ENCODE measurements at regions not wholly inside any gene's neighbourhood (a gene's known extent, or its start where the extent isn't known, plus 50 kb on each side); places are given as distances from the start of the nearest gene placed in this dataset.
"Not testable (repeated sequence)": the region's sequence is repeated elsewhere in the genome, so short reads cannot be mapped to it uniquely, and the experiment has no call there.

DNA sequence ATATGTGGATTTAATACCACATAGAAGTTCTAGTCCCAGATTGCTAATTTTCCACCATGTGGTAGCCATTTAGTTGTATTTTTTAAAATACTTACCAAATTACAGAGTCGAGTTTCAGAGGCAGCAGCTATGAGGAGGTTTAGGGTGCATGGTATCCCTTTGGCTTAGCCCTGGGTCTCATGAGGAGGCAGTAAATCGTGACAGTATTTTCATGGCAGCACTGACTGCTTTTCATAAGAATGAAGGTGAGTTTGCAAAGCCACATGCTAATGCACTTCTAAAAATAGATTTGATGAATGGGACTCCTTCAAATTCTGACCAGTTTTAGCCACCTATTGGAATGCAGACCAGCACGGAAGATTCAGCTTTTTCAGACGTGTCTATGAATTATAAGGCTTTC is 114.0 kb upstream of the FRG1 start:
- DNase-seq (ENCODE audit: low spot score in 2 of 2), result no peak
- no peaks in the 10 kb centered on the region for H3K9me3 ChIP-seq
- no peak overlapping the region for H3K4me3 ChIP-seq
- in situ Hi-C loops (cut with MboI; ENCODE audit: low sequenced_read_pairs), result no loop called here
- H3K27me3 ChIP-seq (ENCODE audit: low read depth), result no peaks in the 10 kb centered on the region
- H3K36me3 ChIP-seq (replicated peaks), result no peaks in the 10 kb centered on the region
- H3K4me1 ChIP-seq, result no peaks in the 10 kb centered on the region

DNA sequence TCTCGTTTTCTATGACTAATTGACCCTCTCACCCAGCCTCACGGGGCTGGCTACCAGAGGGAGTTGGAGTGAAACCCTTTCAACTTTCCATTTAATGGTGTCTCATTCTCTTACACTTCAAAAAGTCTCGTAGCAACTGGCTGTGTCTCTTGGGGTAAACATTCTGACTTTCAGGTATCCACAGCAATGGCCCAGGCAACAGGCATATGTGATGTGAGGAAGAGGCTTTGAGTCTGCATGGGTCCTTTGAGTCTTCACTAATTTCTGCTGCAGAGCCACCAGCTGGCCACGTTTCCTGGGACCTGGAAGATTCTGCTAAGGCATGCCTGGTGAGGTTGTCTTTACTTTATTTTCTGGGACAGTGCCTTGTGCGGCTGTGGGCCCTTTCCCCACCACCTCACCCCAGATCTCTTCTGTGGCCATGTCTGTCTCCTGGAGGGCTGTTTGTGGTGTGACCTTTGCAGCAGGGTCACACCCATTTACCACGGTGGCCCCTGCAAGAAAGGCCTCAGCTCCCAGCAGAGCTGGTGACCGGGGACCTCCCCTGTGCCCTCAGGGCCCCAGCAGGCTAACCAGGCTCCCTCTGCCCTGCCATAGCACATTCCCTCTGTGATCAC is 112.5 kb upstream of the FRG1 start:
- in situ Hi-C loops (cut with MboI; ENCODE audit: low sequenced_read_pairs), result no loop called here
- Histone ChIP-seq H3K4me1 (no peaks in the 10 kb centered on the region), H3K4me3 (no peak overlapping the region), H3K9me3 (no peaks in the 10 kb centered on the region), H3K36me3 (replicated peaks) (no peaks in the 10 kb centered on the region), H3K27me3 (ENCODE audit: low read depth) (no peaks in the 10 kb centered on the region)
- no peak for DNase-seq (ENCODE audit: low spot score in 2 of 2)

DNA sequence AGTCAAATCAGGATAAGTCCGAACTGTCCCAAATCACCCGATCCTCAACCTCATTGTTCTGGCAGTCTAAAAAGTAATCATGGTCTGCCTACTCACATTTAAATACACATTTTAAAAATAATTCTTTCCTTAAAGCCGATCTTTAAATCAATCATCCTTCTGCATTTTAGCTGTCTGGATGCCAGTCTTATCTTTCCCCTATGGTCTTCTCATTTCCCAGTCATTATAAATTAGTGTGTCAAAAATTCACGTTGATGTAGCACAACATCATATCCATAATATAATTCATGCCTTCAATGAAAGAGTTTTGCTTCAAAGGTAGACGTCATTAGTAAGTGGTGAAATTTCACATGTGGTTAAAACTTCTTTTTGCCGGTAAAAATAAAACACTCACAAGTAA is 108.1 kb upstream of the FRG1 start:
- Histone ChIP-seq H3K27me3 (ENCODE audit: low read depth) (no peaks in the 10 kb centered on the region), H3K9me3 (no peaks in the 10 kb centered on the region), H3K36me3 (replicated peaks) (no peaks in the 10 kb centered on the region), H3K4me3 (no peak overlapping the region), H3K4me1 (no peaks in the 10 kb centered on the region)
- no peak for DNase-seq (ENCODE audit: low spot score in 2 of 2)
- in situ Hi-C loops (cut with MboI; ENCODE audit: low sequenced_read_pairs), result no loop called here

DNA sequence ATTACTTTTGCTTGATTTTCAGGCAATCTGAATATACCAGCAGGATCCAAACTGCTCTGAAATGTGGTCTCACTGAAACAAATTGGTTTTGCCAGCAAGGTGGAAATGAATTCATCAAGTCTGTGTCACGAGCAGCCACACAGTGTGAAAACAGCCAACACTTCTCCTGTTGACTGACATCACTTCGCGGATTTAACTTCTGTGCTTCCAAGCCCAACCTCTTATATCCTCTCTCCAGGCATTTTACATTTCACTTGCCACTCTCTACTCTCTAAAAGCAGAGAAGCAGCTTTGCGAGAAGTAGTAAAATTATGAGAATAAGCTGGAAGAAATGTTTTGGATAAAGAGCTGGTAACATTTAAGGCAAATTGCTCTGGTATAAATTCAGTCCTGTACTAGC is 106.1 kb upstream of the FRG1 start:
- Histone ChIP-seq H3K4me3 (no peak overlapping the region), H3K36me3 (replicated peaks) (no peaks in the 10 kb centered on the region), H3K9me3 (no peaks in the 10 kb centered on the region), H3K27me3 (ENCODE audit: low read depth) (no peaks in the 10 kb centered on the region), H3K4me1 (no peaks in the 10 kb centered on the region)
- in situ Hi-C loops (cut with MboI; ENCODE audit: low sequenced_read_pairs), result no loop called here
- no peak for DNase-seq (ENCODE audit: low spot score in 2 of 2)

DNA sequence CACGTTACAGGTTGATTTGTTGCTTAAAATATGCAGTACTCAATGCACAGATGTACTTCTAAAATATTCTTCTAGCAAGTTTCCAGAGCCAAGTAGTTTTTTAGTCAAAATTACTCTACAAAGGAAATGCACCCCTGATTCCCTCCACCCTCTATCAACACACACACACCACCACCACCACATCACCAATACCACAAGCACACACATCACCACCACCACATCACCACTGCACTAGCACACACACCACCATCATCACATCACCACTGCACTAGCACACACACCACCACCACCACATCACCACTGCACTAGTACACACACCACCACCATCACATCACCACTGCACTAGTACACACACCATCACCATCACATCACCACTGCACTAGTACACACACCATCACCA is 105.2 kb upstream of the FRG1 start:
- no peak for DNase-seq (ENCODE audit: low spot score in 2 of 2)
- Histone ChIP-seq H3K4me1 (no peaks in the 10 kb centered on the region), H3K36me3 (replicated peaks) (no peaks in the 10 kb centered on the region), H3K4me3 (no peak overlapping the region), H3K27me3 (ENCODE audit: low read depth) (no peaks in the 10 kb centered on the region), H3K9me3 (no peaks in the 10 kb centered on the region)
- in situ Hi-C loops (cut with MboI; ENCODE audit: low sequenced_read_pairs), result no loop called here

DNA sequence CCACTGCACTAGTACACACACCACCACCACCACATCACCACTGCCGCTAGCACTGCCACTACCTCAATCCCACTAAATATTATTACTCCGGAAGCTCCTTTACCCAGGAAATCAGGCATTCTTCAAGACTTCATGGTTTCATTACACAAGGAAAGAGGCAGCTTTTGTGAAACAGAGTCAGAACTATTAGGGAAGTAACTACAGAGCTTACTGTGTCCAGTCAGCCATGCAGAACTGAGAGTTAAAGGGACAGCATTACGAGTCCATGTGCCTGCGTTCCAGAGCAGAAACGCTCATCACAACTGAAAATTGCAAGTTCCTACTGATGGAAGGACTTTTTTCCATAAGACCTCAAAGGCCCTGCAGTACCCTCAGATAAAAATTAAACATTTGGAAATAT is 103.2 kb upstream of the FRG1 start:
- H3K4me1 ChIP-seq, result no peaks in the 10 kb centered on the region

DNA sequence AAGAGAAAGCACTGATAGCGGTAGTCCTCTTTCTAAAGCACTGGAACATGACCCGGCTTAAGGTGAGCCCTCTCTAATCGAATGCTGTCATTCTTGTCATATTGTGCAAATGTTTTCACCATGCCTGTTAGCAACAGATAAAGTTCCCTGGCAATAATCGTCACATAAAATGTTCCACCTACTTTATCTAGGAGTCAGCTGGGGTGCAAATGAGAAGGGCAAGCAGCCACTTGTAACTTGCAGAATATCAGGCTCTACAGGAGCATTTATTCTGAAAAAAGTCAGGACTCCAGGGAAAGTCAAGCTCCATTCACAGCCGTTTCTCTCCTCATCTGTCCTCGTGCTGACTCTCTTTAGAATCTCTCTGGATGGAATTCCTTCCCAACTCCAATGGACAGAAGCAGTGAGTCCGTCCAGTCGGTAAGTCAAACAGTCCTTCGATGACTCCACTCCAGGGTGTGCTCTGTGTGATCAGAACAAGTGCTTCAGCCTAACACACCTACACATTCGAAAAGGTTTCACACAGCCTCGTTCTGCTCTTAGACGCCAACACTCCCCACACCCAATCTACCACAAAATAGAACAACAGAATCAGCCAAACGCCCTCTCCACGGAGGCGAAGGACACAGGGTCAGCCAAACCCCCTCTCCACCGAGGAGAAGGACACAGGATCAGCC is 101.7 kb upstream of the FRG1 start:
- H3K4me1 ChIP-seq, result no peaks in the 10 kb centered on the region
- H3K36me3 ChIP-seq (replicated peaks), result no peaks in the 10 kb centered on the region
- no peaks in the 10 kb centered on the region for H3K27me3 ChIP-seq (ENCODE audit: low read depth)
- H3K9me3 ChIP-seq, result no peaks in the 10 kb centered on the region; the same call in 1 of the 2 replicates
- H3K4me3 ChIP-seq, result no peak overlapping the region
- in situ Hi-C loops (cut with MboI; ENCODE audit: low sequenced_read_pairs), result no loop called here
- DNase-seq (ENCODE audit: low spot score in 2 of 2), result no peak

More for the DNA sequence above, 103.2 kb upstream of the FRG1 start:
- Histone ChIP-seq H3K36me3 (replicated peaks) (no peaks in the 10 kb centered on the region), H3K9me3 (no peaks in the 10 kb centered on the region; the same call in 1 of the 2 replicates), H3K27me3 (ENCODE audit: low read depth) (no peaks in the 10 kb centered on the region), H3K4me3 (no peak overlapping the region)
- DNase-seq (ENCODE audit: low spot score in 2 of 2), result no peak
- in situ Hi-C loops (cut with MboI; ENCODE audit: low sequenced_read_pairs), result no loop called here

DNA sequence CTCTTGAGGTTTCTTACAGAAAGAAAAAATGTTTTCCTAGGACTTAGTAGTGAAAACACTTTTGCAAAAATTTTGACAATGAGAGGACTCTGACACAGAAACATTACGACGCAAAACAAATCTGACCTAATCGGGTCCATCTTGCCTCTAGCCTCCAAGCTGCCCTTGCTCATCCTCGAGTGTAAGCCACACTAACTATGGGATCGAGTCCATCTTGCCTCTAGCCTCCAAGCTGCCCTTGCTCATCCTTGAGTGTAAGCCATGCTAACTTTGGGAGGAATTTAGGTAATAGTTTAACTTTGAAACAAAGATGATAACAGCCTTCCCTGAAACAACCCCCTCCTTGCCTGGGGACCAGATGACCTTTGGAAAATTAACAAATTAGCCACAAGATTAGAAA is 100.3 kb upstream of the FRG1 start:
- H3K9me3 ChIP-seq, result no peaks in the 10 kb centered on the region; the same call in 1 of the 2 replicates
- H3K27me3 ChIP-seq (ENCODE audit: low read depth), result no peaks in the 10 kb centered on the region
- H3K36me3 ChIP-seq (replicated peaks), result no peaks in the 10 kb centered on the region
- no peak overlapping the region for H3K4me3 ChIP-seq
- DNase-seq (ENCODE audit: low spot score in 2 of 2), result no peak
- in situ Hi-C loops (cut with MboI; ENCODE audit: low sequenced_read_pairs), result no loop called here
- no peaks in the 10 kb centered on the region for H3K4me1 ChIP-seq

DNA sequence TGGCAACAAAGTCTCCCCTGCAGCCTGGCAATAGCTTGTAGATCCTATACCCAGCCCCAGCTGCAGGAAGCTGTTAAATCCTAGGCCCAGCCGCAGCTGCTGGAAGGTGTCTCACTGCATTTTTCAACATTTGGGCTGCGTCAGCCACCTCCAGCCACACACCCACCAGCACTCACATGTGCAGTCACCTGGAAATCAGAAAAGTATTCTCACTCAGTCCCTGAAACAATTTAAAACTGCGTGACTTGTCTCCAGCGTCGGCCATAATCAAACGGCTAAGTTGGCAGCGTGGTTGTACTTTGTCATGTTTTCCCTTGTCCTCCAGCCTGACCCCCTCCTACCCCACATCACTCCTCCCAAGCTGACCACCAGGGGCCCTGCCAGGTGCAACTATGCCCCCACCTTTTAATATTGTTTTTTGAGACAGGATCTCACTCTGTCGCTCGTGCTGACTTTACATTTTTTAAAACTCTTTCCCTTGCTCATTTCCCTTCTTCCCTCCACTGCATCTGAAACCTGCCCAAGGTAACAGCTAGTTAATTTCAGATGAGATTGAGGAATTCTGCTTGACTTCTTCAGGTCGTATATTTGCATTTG is 97.2 kb upstream of the FRG1 start:
- DNase-seq (ENCODE audit: low spot score in 2 of 2), result no peak
- H3K27me3 ChIP-seq (ENCODE audit: low read depth), result no peaks in the 10 kb centered on the region
- no peaks in the 10 kb centered on the region; the same call in 1 of the 2 replicates for H3K9me3 ChIP-seq
- H3K36me3 ChIP-seq (replicated peaks), result no peaks in the 10 kb centered on the region
- H3K4me3 ChIP-seq, result no peak overlapping the region
- in situ Hi-C loops (cut with MboI; ENCODE audit: low sequenced_read_pairs), result no loop called here
- no peaks in the 10 kb centered on the region for H3K4me1 ChIP-seq

DNA sequence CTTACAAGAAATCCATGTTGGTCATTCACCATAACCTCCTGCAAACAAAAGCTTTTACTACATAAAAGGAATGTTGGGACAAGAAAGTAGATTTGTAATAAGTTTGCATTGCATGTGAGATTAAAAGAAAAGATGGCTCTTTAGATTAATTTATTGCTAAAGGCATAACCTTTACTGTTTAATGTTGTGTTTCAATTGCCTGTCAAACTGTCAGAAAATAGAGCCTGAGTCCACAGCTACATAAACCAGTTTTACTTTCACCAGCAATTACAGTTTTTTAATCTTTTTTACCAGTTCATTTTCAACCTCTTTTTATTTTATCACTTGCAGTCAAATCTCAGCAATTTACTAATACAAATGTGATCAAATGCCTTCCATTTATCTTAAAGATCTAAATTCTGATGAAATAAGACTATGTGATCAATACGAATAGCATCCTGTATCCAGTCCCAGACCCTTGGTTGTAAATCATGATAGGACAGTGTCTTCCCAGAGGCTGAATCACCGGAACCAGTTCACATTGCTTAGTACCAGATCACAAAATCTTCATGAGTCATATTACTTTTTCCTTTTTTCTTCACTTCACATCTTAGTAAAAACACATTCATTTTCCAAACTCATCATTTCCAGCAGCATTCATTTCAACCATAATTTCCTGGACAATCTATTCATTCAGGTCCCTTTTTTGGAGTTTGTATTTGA is 95.4 kb upstream of the FRG1 start:
- H3K9me3 ChIP-seq, result no peaks in the 10 kb centered on the region; the same call in 1 of the 2 replicates
- H3K27me3 ChIP-seq (ENCODE audit: low read depth), result no peaks in the 10 kb centered on the region
- in situ Hi-C loops (cut with MboI; ENCODE audit: low sequenced_read_pairs), result no loop called here
- no peak overlapping the region for H3K4me3 ChIP-seq
- H3K36me3 ChIP-seq (replicated peaks), result no peaks in the 10 kb centered on the region
- H3K4me1 ChIP-seq, result no peaks in the 10 kb centered on the region
- DNase-seq (ENCODE audit: low spot score in 2 of 2), result no peak

DNA sequence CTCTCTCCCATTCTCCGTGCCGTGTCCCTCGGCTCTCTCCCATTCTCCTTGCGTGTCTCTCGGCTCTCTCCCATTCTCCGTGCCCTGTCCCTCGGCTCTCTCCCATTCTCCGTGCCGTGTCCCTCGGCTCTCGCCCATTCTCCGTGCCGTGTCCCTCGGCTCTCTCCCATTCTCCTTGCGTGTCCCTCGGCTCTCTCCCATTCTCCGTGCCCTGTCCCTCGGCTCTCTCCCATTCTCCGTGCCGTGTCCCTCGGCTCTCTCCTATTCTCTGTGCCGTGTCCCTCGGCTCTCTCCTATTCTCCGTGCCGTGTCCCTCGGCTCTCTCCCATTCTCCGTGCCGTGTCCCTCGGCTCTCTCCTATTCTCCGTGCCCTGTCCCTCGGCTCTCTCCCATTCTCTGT is 94.6 kb upstream of the FRG1 start:
- in situ Hi-C loops (cut with MboI; ENCODE audit: low sequenced_read_pairs); H3K36me3 ChIP-seq (replicated peaks); H3K4me1 ChIP-seq; H3K4me3 ChIP-seq; DNase-seq (ENCODE audit: low spot score in 2 of 2); H3K9me3 ChIP-seq; H3K27me3 ChIP-seq (ENCODE audit: low read depth): not testable (repeated sequence)

DNA sequence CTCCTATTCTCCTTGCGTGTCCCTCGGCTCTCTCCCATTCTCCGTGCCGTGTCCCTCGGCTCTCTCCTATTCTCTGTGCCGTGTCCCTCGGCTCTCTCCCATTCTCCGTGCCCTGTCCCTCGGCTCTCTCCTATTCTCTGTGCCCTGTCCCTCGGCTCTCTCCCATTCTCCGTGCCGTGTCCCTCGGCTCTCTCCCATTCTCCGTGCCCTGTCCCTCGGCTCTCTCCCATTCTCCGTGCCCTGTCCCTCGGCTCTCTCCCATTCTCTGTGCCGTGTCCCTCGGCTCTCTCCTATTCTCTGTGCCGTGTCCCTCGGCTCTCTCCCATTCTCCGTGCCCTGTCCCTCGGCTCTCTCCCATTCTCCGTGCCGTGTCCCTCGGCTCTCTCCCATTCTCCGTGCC is 94.1 kb upstream of the FRG1 start:
- H3K4me1 ChIP-seq; in situ Hi-C loops (cut with MboI; ENCODE audit: low sequenced_read_pairs); H3K36me3 ChIP-seq (replicated peaks); H3K27me3 ChIP-seq (ENCODE audit: low read depth); H3K4me3 ChIP-seq; H3K9me3 ChIP-seq: not testable (repeated sequence)
- DNase-seq (ENCODE audit: low spot score in 2 of 2), result peak in 1 of 2 experiments; percentile 13

DNA sequence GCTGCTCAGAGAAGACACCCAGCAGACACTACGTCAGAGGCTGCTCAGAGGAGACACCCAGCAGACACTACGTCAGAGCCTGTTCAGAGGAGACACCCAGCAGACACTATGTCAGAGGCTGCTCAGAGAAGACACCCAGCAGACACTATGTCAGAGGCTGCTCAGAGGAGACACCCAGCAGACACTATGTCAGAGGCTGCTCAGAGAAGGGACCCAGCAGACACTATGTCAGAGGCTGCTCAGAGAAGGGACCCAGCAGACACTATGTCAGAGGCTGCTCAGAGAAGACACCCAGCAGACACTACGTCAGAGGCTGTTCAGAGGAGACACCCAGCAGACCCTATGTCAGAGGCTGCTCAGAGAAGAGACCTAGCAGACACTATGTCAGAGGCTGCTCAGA is 92.0 kb upstream of the FRG1 start:
- DNase-seq (ENCODE audit: low spot score in 2 of 2); in situ Hi-C loops (cut with MboI; ENCODE audit: low sequenced_read_pairs): not testable (repeated sequence)

DNA sequence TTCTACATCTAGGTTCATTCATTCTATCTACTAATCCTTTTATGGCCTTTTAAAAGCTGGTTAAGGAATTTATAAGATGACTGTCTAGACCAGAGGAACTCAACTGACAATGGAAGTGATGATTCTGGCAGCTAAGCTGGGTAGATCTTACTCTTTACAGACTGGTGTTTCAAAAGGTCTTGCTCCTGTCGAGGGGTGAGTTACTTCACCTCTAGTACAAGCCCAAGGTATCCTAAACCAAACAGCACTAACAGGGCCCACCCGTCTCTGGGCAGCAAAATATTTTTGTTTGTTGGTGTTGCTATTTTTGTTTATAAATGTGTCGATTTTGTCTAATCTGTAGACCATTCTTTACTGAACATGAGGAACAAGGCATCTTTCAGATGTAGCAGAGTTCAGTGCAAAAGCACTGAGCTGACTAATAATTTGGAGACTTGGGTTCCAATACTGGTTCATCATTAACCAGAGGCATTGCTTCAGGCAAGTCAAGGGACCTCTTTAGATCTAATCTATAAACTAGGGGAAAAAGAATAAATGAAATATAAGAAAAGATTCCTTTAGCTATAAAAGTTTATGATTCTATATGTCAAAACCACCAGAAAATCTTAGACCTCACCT is 90.3 kb upstream of the FRG1 start:
- no peaks in the 10 kb centered on the region for H3K4me1 ChIP-seq
- no peak overlapping the region for H3K4me3 ChIP-seq
- in situ Hi-C loops (cut with MboI; ENCODE audit: low sequenced_read_pairs), result no loop called here
- no peaks in the 10 kb centered on the region for H3K27me3 ChIP-seq (ENCODE audit: low read depth)
- no peaks in the 10 kb centered on the region; the same call in 1 of the 2 replicates for H3K9me3 ChIP-seq
- H3K36me3 ChIP-seq (replicated peaks), result no peaks in the 10 kb centered on the region
- DNase-seq (ENCODE audit: low spot score in 2 of 2), result no peak

More for the DNA sequence above, 92.0 kb upstream of the FRG1 start:
- not testable (repeated sequence) for H3K4me1 ChIP-seq; H3K27me3 ChIP-seq (ENCODE audit: low read depth); H3K36me3 ChIP-seq (replicated peaks); H3K4me3 ChIP-seq; H3K9me3 ChIP-seq
